HG03558 (cell line): ENCODE measurements at regions not wholly inside any gene's neighbourhood (a gene's known extent, or its start where the extent isn't known, plus 50 kb on each side); places are given as distances from the start of the nearest gene placed in this dataset.
"Not testable (repeated sequence)": the region's sequence is repeated elsewhere in the genome, so short reads cannot be mapped to it uniquely, and the experiment has no call there.

Source experiments
- ATAC-seq: cut with Tn5 transposase; IDR thresholded peaks from one replicate; pipeline ENCODE4 v1.9.1; 2021; ENCODE audit warnings: moderate number of reproducible peaks; ENCODE audit not compliant: unreplicated experiment; ENCODE audit errors: extremely low read depth

DNA sequence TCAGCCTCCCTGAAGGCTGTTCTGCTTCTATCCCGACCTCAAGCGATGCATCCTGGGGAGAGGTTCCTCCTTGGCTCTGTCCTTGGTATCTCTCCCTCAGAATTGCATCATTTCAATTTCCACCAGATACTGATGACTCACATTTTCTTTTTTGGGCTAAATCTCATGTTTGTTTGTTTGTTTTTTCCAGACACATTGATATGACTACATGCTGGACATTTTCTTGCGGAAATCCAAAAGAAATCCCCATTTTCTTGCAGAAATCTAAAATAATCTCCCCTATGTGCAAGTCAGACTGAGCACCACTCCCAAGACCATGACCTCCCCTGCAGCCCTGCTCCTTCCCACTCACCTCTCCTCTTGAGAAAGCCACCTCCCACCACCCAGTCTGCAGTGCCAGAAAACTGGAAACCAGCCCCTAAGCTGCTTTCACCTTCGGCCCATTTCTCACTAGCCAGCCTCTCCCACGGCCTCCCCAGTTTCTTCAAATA is 260.2 kb upstream of the PRKCQ start:
- ATAC-seq = no peak

- ATAC-seq = no peak
Observed at GRCh38 chr10:6838118-6838517, 258.0 kb upstream of the PRKCQ start.

DNA sequence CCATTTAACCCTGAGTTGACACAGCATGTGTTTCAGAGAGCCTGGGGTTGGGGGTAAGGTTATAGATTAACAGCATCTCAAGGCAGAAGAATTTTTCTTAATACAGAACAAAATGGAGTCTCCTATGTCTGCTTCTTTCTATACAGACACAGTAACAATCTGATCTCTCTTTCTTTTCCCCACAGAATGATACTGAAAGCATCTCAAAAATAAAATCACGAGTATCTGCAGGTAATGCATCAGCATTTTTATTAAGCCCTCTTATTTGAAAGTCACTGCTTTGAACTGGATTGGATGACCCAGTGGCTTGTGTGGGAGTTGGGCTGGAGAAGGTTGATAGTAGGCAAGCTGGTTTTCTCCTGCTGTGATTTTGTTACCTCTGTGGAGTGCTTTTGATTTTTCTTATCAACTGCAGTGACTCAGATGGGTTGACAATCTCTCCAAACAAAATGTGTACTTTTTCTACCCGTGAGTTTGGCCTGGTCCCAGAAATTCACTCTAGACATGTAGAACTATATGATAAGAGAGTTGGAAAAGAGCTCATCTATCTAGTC is 253.5 kb upstream of the PRKCQ start:
- ATAC-seq = no peak

DNA sequence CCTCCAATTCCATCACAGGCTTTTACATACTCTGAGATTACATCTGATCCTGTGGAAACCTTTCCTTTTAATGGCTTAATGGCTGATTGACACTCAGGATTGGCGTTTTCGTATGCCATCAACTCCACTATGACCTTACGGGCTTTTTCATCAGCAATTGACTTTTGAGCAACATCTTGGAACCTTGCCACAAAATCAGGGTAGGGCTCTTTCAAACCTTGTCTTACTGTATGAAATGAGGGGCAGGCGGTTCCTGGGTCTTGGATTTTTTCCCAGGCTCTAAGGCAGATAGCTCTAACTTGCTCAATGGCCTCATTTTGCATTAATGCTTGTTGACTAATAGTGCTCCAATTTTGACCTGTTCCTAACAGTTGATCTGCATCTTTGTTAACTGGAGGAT is 250.9 kb upstream of the PRKCQ start:
- ATAC-seq = not testable (repeated sequence)

- not testable (repeated sequence) for ATAC-seq
Observed at GRCh38 chr10:6824793-6825192, 244.7 kb upstream of the PRKCQ start.

GRCh38 chr10:6823770-6824169 is 243.7 kb upstream of the PRKCQ start:
- ATAC-seq = no peak

DNA sequence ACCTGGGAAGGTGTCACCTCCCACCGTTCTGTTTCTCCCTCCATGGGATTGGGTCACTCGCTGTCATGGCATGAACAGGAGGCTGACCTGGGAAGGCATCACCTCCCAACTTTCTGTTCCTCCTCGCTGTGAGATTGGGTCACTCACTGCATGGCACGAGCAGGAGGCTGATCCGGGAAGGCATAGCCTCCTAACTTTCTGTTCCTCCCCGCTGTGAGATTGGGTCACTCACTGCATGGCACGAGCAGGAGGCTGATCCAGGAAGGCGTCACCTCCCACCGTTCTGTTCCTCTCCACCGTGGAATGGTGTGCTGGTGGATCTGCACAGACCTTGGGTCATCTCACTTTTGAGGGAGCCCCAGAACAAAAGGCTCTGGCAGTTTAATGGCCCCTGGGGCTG is 239.2 kb upstream of the PRKCQ start:
- no peak for ATAC-seq

GRCh38 chr10:6817770-6818169 is 237.7 kb upstream of the PRKCQ start:
- no peak for ATAC-seq

DNA sequence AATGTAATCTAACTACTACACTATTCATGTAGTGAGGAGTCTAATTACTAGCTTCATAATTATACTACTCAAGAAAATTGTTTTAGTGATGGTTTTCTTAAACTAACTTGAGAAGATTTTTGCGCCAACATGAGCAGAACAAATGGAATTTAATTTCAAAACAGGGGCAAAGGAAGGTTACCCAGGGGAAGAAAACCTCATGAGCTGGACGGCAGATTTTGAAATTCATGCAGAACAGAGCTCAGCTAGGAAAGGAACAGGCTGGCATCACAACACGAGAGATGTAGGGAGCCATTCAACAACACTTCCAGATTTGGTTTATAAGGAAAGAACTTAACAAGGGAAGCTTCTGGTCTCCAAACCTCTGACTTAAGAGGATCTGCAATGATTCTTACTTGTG is 235.3 kb upstream of the PRKCQ start:
- no peak for ATAC-seq

- ATAC-seq = no peak
Observed at GRCh38 chr10:6813856-6814255, 233.8 kb upstream of the PRKCQ start.

- no peak for ATAC-seq
Observed at GRCh38 chr10:6813306-6813705, 233.2 kb upstream of the PRKCQ start.

DNA sequence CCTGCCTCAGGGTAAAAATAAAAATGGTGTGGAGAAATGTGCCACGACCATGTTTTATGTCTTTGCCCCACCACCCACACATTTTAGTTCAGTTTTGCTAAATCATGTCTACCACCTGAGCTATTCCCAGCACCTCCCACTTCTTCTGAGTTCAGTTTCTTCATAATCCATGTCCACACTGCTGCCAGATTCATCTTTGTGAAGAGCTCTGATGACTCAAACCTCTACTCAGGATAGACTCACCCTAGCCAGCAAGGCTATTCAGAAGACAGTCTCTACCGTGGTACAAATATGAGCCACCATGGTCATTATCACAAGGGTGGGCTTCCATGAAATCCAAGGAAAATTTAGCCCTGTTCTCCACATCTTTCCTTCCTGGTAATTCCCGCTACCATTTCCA is 231.1 kb upstream of the PRKCQ start:
- ATAC-seq = no peak

- ATAC-seq = no peak
Observed at GRCh38 chr10:6803427-6803783, 223.3 kb upstream of the PRKCQ start.

GRCh38 chr10:6802759-6803426 is 222.8 kb upstream of the PRKCQ start:
- ATAC-seq = no peak

GRCh38 chr10:6796231-6796630 is 216.2 kb upstream of the PRKCQ start:
- ATAC-seq = no peak

GRCh38 chr10:6795541-6795940 is 215.5 kb upstream of the PRKCQ start:
- no peak for ATAC-seq

DNA sequence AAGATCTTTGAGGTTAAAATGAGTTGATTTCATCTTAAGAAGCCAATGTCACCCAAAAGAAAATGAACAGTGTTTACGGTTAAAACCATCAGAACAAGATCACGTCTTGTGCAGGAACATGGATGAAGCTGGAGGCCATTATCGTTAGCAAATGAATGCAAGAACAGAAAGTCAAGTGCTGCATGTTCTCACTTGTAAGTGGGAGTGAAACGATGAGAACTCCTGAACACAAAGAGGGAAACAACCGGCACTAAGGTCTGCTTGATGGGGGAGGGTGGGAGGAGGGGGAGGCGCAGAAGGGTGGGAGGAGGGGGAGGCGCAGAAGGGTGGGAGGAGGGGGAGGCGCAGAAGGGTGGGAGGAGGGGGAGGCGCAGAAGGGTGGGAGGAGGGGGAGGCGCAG is 214.8 kb upstream of the PRKCQ start:
- not testable (repeated sequence) for ATAC-seq

- no peak for ATAC-seq
Observed at GRCh38 chr10:6794441-6794840, 214.4 kb upstream of the PRKCQ start.

GRCh38 chr10:6788731-6789130 is 208.7 kb upstream of the PRKCQ start:
- ATAC-seq = no peak

DNA sequence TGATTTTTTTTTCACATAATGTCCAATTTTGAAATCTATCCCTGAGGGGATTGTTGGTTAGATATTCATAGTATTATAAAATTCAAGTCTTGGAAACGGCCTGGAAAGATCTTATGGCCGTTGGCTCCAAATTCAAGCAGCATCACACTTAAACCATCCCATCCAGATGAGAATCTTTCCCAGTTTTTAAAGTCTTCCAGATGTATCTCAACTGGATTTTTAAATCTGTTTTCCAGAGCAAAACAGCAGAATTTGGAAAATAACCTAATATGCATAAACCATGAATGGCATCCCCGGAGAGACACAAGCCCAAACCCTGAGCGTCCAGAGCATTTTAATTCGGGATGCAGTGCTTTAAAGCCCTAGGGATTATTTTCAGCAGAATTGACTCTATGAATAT is 208.2 kb upstream of the PRKCQ start:
- ATAC-seq = no peak

DNA sequence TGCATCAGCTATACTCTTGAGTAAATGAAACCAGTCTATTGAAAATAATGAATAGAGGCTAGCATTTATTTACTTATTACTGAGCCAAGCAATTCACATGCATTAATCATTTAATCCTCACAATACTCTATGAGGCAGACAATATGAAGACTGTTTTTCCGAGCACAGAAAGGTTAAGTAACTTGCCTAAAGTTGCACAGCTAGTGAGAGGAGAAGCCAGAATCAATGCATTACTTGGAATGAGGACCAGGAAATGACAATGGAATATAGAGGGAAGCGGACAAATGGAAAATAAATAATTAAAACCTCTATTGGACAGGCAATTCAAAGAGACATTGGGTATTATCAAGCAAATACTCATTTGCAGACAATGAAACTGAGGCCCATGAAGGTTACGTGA is 207.6 kb upstream of the PRKCQ start:
- ATAC-seq = no peak

DNA sequence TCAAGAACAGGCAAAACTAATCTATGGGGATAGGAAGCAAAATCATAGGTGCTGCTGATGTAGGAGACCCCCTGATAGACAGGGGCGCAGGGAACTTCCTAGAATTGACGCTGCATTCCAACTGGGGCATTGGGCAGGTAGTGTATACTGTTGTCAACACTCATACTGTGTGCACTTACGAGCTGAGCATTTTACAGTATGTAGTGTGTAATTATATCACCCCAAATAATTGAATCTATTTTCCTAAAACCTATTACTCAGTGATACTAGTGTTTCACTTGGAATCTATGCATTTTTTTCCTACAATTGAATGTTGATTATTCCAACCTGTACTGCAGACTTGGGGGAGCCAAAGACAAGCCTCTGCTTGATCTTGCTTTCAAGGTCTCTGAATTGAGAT is 207.0 kb upstream of the PRKCQ start:
- ATAC-seq = no peak
